ENCODE measurements at regions not wholly inside any gene's neighbourhood (a gene's known extent, or its start where the extent isn't known, plus 50 kb on each side); places are given as distances from the start of the nearest gene placed in this dataset.

- DNase-seq: no peak
Measured at GRCh38 chr2:203789618-203790017, 78.0 kb upstream of the CTLA4 start.

GRCh38 chr2:203790134-203790852, 77.3 kb upstream of the CTLA4 start:
- no peak for DNase-seq

GRCh38 chr2:203796248-203797010, 71.1 kb upstream of the CTLA4 start:
- no peak for DNase-seq

GRCh38 chr2:203797276-203797675, 70.3 kb upstream of the CTLA4 start:
- DNase-seq: no peak

- DNase-seq: no peak
Measured at GRCh38 chr2:203797712-203798111, 69.9 kb upstream of the CTLA4 start.

GRCh38 chr2:203798296-203799087, 69.1 kb upstream of the CTLA4 start:
- DNase-seq: no peak

- DNase-seq: no peak
Measured at GRCh38 chr2:203799908-203800307, 67.7 kb upstream of the CTLA4 start.

- no peak for DNase-seq
Measured at GRCh38 chr2:203800783-203801182, 66.8 kb upstream of the CTLA4 start.

GRCh38 chr2:203802342-203803052, 65.1 kb upstream of the CTLA4 start:
- peak; percentile 23 for DNase-seq

- DNase-seq: no peak
Measured at GRCh38 chr2:203803053-203803429, 64.5 kb upstream of the CTLA4 start.

GRCh38 chr2:203804070-203804469, 63.5 kb upstream of the CTLA4 start:
- no peak for DNase-seq

GRCh38 chr2:203804764-203805485, 62.6 kb upstream of the CTLA4 start:
- no peak for DNase-seq

- no peak for DNase-seq
Measured at GRCh38 chr2:203805486-203805838, 62.1 kb upstream of the CTLA4 start.

GRCh38 chr2:203806761-203807160, 60.8 kb upstream of the CTLA4 start:
- no peak for DNase-seq

- DNase-seq: no peak
Measured at GRCh38 chr2:203808046-203808750, 59.4 kb upstream of the CTLA4 start.

- DNase-seq: no peak
Measured at GRCh38 chr2:203809084-203809521, 58.5 kb upstream of the CTLA4 start.

GRCh38 chr2:203809991-203810510, 57.5 kb upstream of the CTLA4 start:
- DNase-seq: no peak

GRCh38 chr2:203811491-203812221, 55.9 kb upstream of the CTLA4 start:
- DNase-seq: peak; percentile 59

GRCh38 chr2:203812294-203813221, 55.0 kb upstream of the CTLA4 start:
- DNase-seq: no peak

GRCh38 chr2:203813684-203814083, 53.9 kb upstream of the CTLA4 start:
- no peak for DNase-seq
